SW480 (cell line): ENCODE measurements at regions not wholly inside any gene's neighbourhood (a gene's known extent, or its start where the extent isn't known, plus 50 kb on each side); places are given as distances from the start of the nearest gene placed in this dataset.

Experiments
- DNase-seq: peaks from one replicate; pipeline ENCODE4 v3.0.0-alpha.2; 2016; ENCODE audit warnings: low spot score

- peak; percentile 31 for DNase-seq
Observed at GRCh38 chr13:30107521-30108136, 199.7 kb downstream of the KATNAL1 start.

GRCh38 chr13:30107121-30107520 is 200.2 kb downstream of the KATNAL1 start:
- no peak for DNase-seq

GRCh38 chr13:30105381-30105780 is 202.0 kb downstream of the KATNAL1 start:
- no peak for DNase-seq

GRCh38 chr13:30103161-30103840 is 204.1 kb downstream of the KATNAL1 start:
- DNase-seq, result no peak

- DNase-seq, result no peak
Observed at GRCh38 chr13:30100226-30100625, 207.1 kb downstream of the KATNAL1 start.

GRCh38 chr13:30097701-30098100 is 209.7 kb downstream of the KATNAL1 start:
- no peak for DNase-seq

GRCh38 chr13:30097089-30097488 is 210.3 kb downstream of the KATNAL1 start:
- DNase-seq, result no peak

- DNase-seq, result no peak
Observed at GRCh38 chr13:30094015-30094414, 213.3 kb downstream of the KATNAL1 start.

GRCh38 chr13:30093236-30093635 is 214.1 kb downstream of the KATNAL1 start:
- DNase-seq, result no peak

- DNase-seq, result peak; percentile 38
Observed at GRCh38 chr13:30091691-30092090, 215.7 kb downstream of the KATNAL1 start.

GRCh38 chr13:30091035-30091434 is 216.3 kb downstream of the KATNAL1 start:
- no peak for DNase-seq

- no peak for DNase-seq
Observed at GRCh38 chr13:30088312-30088855, 219.0 kb downstream of the KATNAL1 start.

- no peak for DNase-seq
Observed at GRCh38 chr13:30085087-30085486, 222.3 kb downstream of the KATNAL1 start.

- DNase-seq, result no peak
Observed at GRCh38 chr13:30082391-30082790, 225.0 kb downstream of the KATNAL1 start.

GRCh38 chr13:30081331-30081730 is 226.0 kb downstream of the KATNAL1 start:
- DNase-seq, result no peak

GRCh38 chr13:30079501-30079900 is 227.8 kb downstream of the KATNAL1 start:
- DNase-seq, result no peak

GRCh38 chr13:30078059-30078458 is 227.6 kb upstream of the UBL3 start:
- DNase-seq, result no peak

- no peak for DNase-seq
Observed at GRCh38 chr13:30077240-30077735, 226.9 kb upstream of the UBL3 start.

GRCh38 chr13:30074955-30075614 is 224.7 kb upstream of the UBL3 start:
- DNase-seq, result no peak

GRCh38 chr13:30074431-30074830 is 224.0 kb upstream of the UBL3 start:
- no peak for DNase-seq

GRCh38 chr13:30072818-30073186 is 222.4 kb upstream of the UBL3 start:
- no peak for DNase-seq

GRCh38 chr13:30071969-30072817 is 221.8 kb upstream of the UBL3 start:
- no peak for DNase-seq
